Activated naive CD8-positive, alpha-beta T cell treated with anti-CD3 and anti-CD28 coated beads, Interleukin-2, amount 50 U/mL, for 16 hours (primary cell): ENCODE measurements at regions not wholly inside any gene's neighbourhood (a gene's known extent, or its start where the extent isn't known, plus 50 kb on each side); places are given as distances from the start of the nearest gene placed in this dataset.

Experiments
- DNase-seq: peaks from one replicate; pipeline ENCODE4 v3.0.0-alpha.2; 2020; ENCODE audit warnings: low read depth, low spot score

DNA sequence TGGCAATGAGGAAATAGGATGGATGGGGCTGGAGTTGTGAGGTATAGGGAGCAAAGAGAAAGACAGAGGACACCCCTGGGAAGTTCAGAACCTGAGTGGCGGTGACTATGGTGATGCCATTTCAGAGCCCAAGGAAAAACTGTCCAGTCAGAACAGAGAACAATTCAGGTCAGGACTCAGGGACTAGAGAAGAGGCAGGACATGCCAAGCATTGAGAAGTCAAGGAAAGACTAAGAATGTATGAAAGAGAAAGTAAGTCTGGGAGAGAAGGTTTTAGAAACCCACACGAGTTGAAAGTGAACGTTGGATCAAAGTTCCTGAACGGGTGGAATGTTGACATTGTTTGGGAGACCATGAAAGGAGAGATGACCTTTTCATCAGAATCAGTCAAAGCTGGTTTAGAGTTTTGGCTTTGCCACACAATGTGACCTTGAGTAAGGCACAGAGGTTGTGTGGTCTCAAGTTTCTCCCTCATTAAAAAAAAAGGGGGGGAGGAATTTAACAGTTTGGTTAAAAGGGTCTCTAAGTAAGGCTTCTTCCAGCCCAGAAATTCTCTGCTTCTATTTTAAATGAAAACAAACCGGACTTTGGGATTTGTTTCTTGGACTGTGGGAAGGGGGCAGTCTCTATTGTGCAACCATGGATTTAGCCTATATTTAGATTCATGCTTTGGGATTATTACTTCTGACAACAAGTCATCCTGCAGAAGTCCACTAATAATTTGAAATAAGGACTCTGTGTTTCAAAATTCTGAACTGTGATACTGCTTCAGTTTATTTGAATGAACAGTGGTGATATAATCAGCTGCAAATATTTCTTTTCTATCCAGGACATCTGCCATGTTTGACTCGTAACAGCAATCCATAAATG is 315.9 kb upstream of the TBL1XR1 start:
- DNase-seq = no peak

DNA sequence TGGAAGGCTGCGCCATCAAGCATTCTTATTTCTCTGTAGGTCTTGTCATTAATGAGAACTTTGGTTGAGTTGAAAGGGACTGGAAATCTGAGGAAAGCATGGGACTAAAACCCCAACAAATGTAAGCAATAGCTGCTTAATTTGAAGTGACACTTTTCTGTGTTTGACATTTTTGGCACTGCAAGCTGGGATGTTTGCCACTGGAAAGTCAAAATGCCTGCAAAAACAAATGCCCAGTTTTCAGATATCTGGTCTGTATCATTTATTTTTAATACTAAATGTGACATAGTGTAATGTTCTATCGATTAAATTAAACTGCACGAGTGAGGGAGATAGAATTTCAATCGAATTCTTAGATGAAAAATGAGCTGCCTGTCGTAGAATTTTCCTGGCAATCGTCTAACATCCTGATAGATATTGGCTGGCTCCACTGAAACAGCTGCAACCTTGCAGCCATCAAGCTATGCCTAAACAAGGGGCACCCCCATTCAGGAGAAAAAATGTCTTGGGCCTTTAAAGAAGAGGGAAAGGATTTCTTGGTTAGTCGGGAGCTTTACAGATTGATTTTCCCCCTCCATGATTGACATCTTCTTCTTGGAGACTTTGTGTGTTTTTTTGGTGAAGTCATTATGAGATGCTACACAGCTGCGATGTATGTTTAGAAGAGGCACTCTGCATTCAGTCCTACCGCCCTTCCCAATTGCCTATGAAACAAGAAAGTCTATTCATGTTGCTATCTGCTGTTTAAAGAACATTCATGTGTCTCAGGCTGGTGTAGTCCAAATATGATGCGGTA is 316.7 kb upstream of the TBL1XR1 start:
- no peak for DNase-seq

GRCh38 chr3:177514611-177515499 is 317.6 kb upstream of the TBL1XR1 start:
- no peak for DNase-seq

DNA sequence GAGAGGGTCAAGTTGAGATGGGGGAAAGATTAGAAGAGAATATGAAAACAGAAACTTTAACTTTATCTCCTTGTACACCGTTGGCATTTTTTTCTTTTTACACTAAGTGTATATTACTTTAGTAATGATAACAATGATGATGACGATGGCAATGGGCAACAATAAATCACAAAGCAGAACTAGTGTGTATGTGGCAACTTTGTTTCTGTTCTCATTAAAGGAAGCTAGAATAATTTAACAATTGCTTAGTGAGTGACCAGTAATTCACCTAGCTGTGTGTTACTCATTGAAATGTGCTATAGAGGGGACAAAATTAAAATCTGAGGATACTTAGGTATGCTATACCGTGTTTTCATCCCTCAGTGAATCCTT is 318.5 kb upstream of the TBL1XR1 start:
- no peak for DNase-seq

GRCh38 chr3:177516158-177517011 is 319.1 kb upstream of the TBL1XR1 start:
- no peak for DNase-seq

GRCh38 chr3:177517906-177518305 is 320.6 kb upstream of the TBL1XR1 start:
- no peak for DNase-seq

DNA sequence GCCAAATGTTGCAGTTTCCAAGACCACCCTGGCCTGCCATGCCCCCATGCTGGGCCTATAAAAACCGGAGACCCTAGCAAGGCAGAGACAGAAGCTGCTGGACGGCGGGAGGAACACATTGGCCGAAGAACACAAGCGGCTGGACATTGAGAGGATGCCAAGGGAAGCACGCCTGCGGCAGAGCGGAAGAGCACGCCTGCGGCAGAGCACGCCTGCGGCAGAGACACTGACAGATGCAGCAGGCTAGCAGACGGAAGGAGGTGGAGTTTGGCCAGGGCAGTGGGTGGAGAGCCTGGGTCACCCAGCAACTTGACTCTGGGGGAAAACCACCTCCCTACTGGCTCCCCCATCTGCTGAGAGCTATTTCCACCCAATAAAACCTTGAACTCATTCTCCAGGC is 322.3 kb upstream of the TBL1XR1 start:
- no peak for DNase-seq

- DNase-seq = no peak
These were observed 324.0 kb upstream of the TBL1XR1 start for GRCh38 chr3:177521305-177521704.

DNA sequence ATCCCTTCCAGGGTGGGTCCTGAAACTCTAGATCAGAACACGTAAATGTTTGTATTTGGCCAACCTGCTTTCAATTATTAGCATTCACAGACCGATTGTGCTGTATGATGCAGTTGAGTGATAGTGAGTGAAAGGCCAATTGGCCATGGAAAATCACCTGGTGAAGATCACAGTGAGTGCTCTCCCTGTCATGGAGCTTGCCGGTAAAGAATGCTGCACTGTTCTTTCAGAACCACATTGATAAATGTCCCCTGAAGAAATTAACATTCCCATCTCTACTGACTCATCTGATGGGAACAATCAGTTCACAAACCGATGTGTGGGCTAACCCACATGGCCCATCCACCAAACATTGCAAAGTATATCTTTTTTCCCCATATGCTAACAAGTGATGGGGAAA is 324.8 kb upstream of the TBL1XR1 start:
- no peak for DNase-seq

DNA sequence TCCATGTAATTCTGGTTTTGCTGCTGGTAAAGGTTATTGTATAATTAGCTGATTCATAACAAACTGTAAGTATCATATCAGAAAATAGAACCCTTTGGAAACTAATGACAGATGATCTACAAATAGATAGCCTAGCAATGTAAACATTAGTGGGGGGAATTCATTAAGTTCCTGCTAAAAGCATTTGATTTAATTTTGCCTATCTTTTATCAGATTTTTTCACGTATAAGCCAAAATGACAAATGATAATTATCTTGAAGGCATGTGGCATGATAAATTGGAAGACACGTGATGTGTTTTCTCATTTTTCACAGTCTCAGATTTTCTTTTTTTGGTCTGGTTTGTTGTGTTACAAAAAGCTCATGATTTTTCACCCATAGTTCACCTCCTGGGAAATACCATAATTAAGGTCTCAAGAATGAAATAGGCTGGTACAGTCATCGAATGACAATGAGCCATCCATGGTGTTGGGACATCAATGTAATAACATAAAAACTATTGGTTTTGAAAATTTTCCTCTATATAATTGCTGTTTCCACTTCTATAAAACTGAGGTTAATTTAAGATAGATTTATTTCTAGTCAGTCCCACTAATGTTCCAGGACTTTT is 325.9 kb upstream of the TBL1XR1 start:
- no peak for DNase-seq

DNA sequence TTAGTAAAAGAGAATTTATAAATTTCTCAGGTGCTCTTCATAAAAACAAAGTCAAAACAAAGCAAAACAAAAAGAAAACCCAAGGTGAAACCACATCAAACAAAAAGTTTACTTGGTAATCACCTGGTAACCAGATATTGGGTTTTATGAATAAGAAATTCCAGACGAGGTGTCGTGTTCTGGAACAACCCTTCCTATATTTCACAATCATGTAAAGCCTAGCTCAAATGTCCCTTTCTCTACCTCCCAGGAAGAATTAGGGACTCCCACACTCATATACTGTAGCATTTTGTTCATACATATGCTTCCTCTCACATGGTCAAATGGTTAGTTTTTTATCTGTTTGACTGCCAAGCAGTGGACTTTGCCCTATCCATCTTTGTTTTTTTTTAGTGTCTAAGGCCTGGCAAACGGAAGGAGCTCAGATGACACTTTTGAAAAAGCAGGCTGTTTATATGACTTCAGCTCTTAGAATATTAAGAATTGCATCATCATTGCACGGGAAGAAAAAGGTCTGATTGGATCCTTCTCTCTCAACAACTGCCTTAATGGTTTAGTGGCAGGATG is 326.7 kb upstream of the TBL1XR1 start:
- DNase-seq = no peak

- DNase-seq = no peak
These were observed 327.5 kb upstream of the TBL1XR1 start for GRCh38 chr3:177524742-177525141.

DNA sequence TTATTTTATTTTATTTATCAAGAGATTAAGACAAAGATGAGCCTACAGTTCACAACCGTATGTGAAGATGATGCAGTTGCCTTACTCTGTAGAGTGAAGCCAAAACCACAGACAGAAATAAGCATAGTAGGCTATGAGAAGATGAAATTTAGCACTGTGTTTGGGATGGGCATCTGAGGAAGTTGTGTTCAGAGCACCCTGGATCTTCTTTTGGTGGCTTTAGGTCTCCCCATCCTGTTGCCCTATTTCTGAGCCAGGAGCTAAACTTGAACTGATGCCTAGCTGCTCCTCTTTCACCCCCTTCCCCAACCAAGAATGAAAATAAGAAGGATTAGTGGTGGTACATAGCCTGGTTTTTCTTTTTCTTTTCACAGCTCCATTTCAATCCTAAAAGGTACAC is 328.1 kb upstream of the TBL1XR1 start:
- DNase-seq = no peak

DNA sequence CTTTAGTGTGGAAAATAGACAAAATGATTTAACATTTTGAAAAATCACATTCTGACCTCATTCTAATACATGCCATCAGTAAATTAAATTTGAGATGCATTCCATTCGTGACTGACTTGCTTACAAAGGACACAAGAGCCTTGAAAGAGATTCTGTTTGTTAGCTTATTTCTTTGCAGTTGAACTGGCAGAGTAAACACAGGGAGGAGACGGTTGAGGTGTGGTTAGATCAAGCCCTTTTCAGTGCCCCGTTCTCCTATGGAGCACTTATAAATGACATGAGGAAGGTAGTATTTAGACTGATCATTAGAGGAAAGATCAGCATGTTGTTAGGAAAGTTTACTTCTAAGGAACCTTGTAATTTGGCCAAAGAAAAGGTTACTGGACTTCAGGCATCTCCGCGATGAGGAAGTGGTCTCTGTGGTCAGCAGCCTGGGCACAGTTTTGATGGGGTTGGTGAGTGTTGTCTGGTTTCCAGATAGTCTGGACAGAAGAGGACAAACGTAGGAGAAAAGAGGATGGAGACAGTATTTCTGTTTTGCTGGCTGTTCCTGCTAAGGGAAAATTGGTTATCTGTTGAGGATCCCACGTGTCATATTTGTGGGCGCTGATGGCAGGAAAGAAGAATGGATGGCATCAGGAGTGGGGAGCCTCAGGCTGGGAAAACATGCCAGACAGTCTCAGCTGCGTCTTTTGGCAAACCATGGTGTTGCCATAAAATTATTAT is 328.9 kb upstream of the TBL1XR1 start:
- no peak for DNase-seq

- DNase-seq = no peak
These were observed 329.9 kb upstream of the TBL1XR1 start for GRCh38 chr3:177527182-177527581.

GRCh38 chr3:177528306-177529070 is 331.2 kb upstream of the TBL1XR1 start:
- no peak for DNase-seq

DNA sequence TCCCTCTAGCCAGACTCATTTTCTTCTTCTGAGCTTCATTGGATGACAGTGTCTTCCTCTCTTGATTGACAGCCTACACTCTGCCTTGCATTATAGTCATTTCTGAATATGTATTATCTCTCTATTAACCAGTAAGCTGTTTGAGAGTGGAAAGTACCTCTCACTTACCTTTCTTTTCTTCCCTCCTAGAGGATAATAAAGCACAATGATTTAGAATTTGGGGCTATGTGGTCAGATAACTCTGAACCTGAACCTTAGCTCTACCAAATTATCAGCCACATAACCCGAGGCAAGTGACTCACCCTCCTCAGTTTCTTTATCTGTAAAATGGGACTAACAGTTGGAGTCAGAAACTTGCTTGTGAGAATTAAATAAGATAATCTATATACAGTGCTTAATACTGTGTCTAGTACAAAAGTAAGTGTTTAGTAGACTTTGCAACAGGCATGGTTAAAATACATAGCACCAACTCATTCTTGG is 331.8 kb upstream of the TBL1XR1 start:
- DNase-seq = no peak

- no peak for DNase-seq
These were observed 332.5 kb upstream of the TBL1XR1 start for GRCh38 chr3:177529716-177530335.
